Astrocyte of the spinal cord (primary cell): ENCODE measurements at regions not wholly inside any gene's neighbourhood (a gene's known extent, or its start where the extent isn't known, plus 50 kb on each side); places are given as distances from the start of the nearest gene placed in this dataset.

ENCODE experiments used
- DNase-seq: peaks from one replicate; pipeline ENCODE4 v3.0.0; 2011; ENCODE audit warnings: low read depth, low spot score
- H3K4me3 ChIP-seq: 2 replicates; pipeline ENCODE4 v1.5.1; 2011; ENCODE audit warnings: low read depth, mild to moderate bottlenecking, low read length, moderate library complexity
- CTCF ChIP-seq: IDR thresholded peaks from 2 replicates; pipeline ENCODE4 v1.5.1; 2012; ENCODE audit warnings: low read depth, mild to moderate bottlenecking, low read length, inconsistent platforms
- in situ Hi-C: cut with HindIII; loops from 2 replicates; pipeline ENCODE4 v1.10.0; 2017; ENCODE audit warnings: low sequenced_read_pairs

- H3K4me3 ChIP-seq = no peak overlapping the region
- no peak for DNase-seq
- in situ Hi-C loops = no loop called here
- TF ChIP-seq CTCF = no peak
Observed at GRCh38 chr9:2324742-2325141, 296.8 kb upstream of the VLDLR start.

GRCh38 chr9:2332663-2333062, 288.9 kb upstream of the VLDLR start:
- in situ Hi-C loops = no loop called here
- no peak for DNase-seq
- no peak overlapping the region for H3K4me3 ChIP-seq
- TF ChIP-seq CTCF = no peak

GRCh38 chr9:2335260-2335659, 286.3 kb upstream of the VLDLR start:
- H3K4me3 ChIP-seq = no peak overlapping the region
- TF ChIP-seq CTCF = no peak
- DNase-seq = no peak
- in situ Hi-C loops = no loop called here

- peak; percentile 13 for DNase-seq
- no peak for TF ChIP-seq CTCF
- in situ Hi-C loops = no loop called here
- no peak overlapping the region for H3K4me3 ChIP-seq
Observed at GRCh38 chr9:2336055-2336454, 285.5 kb upstream of the VLDLR start.

- H3K4me3 ChIP-seq = no peak overlapping the region
- no peak for DNase-seq
- TF ChIP-seq CTCF = no peak
- in situ Hi-C loops = no loop called here
Observed at GRCh38 chr9:2337131-2337530, 284.5 kb upstream of the VLDLR start.

GRCh38 chr9:2337627-2338026, 284.0 kb upstream of the VLDLR start:
- no peak for DNase-seq
- in situ Hi-C loops = no loop called here
- no peak overlapping the region for H3K4me3 ChIP-seq
- TF ChIP-seq CTCF = no peak

- TF ChIP-seq CTCF = no peak
- no peak for DNase-seq
- in situ Hi-C loops = no loop called here
- no peak overlapping the region for H3K4me3 ChIP-seq
Observed at GRCh38 chr9:2338777-2339365, 282.7 kb upstream of the VLDLR start.
